K562 (cell line): ENCODE measurements at regions not wholly inside any gene's neighbourhood (a gene's known extent, or its start where the extent isn't known, plus 50 kb on each side); places are given as distances from the start of the nearest gene placed in this dataset.

Experiments
- ATAC-seq: fragments of 200-7000 bp; cut with Tn5 transposase; 3 replicates; pipeline ENCODE4 v1.9.1; 2020; ENCODE audit warnings: moderate library complexity
- BruUV-seq: library from RNA; stranded (reverse); fragments of 400-500 nt; replicated peaks from 2 replicates; lab custom pipeline; 2021; lab: Mats Ljungman, UMichigan
- CTCF ChIA-PET: fragments of 300-600 bp; formaldehyde crosslinking; extraction: SDS; loops from one replicate; lab custom pipeline; 2021; ENCODE audit warnings: low intra/inter-chr PET ratio; lab: Yijun Ruan, JAX
- POLR2A ChIA-PET: fragments of 300-600, 350-650 bp; sonication (Branson Sonifier 250); formaldehyde crosslinking; extraction: SDS; loops from one replicate; lab custom pipeline; 2021; ENCODE audit warnings: antibody characterized with exemption, inconsistent platforms; lab: Yijun Ruan, JAX
- DNase-seq, 4 experiments: peaks; one replicate each; pipeline versions ENCODE4 v3.0.0 to v3.0.0-alpha.2; 2011 to 2018; ENCODE audit warnings: low spot score in 3 of 4, mixed read lengths in 3 of 4; ENCODE audit errors: extremely low read depth in 1 of 4
- FAIRE-seq: peaks from 2 replicates; lab custom pipeline; 2011; peaks lifted over from hg19 to GRCh38; lab: Jason Lieb, UNC
- H2AFZ ChIP-seq: 2 replicates; pipeline ENCODE4 v1.6.0; 2011; ENCODE audit warnings: low read depth, low read length, control low read depth, inconsistent platforms
- H3K27ac ChIP-seq: fragments of 200-600 bp; 3 replicates; pipeline ENCODE4 v1.8.0; 2011; ENCODE audit warnings: low read depth, mild to moderate bottlenecking, control low read depth, inconsistent platforms, low read length, moderate library complexity, mixed read lengths; ENCODE audit errors: extremely low read depth
- H3K27me3 ChIP-seq, 2 experiments: fragments of 300-600 bp in 1 of 2; 2 replicates in 1 of 2; 3 replicates in 1 of 2; pipeline versions ENCODE4 v1.6.0 to v1.8.0; 2011; ENCODE audit warnings: inconsistent platforms in 2 of 2, low read length in 2 of 2, mild to moderate bottlenecking in 1 of 2, mixed read lengths in 1 of 2, moderate library complexity in 1 of 2; ENCODE audit not compliant: control insufficient read depth in 2 of 2, insufficient read depth in 2 of 2
- H3K36me3 ChIP-seq: fragments of 300-600 bp; 3 replicates; pipeline ENCODE4 v1.8.0; 2011; ENCODE audit warnings: mild to moderate bottlenecking, low read length, inconsistent platforms; ENCODE audit not compliant: control insufficient read depth, insufficient read depth
- H3K4me1 ChIP-seq, 2 experiments: fragments of 200-600 bp in 1 of 2; replicated peaks in 1 of 2; 2 replicates in 1 of 2; 3 replicates in 1 of 2; pipeline versions ENCODE4 v1.5.1 to v1.8.0; 2011; ENCODE audit warnings: inconsistent platforms in 2 of 2, low read length in 2 of 2, mild to moderate bottlenecking in 1 of 2, mixed read lengths in 1 of 2, moderate library complexity in 1 of 2; ENCODE audit not compliant: control insufficient read depth in 2 of 2, insufficient read depth in 2 of 2
- H3K4me2 ChIP-seq: 2 replicates; pipeline ENCODE4 v1.6.1; 2011; ENCODE audit warnings: low read length, control low read depth, inconsistent platforms, mixed read lengths; ENCODE audit not compliant: insufficient read depth
- H3K4me3 ChIP-seq: fragments of 200-600 bp; sonication (generic), shearing (Covaris generic); 2 replicates; pipeline ENCODE4 v1.5.1; 2016; ENCODE audit warnings: control low read depth, inconsistent platforms
- H3K79me2 ChIP-seq: fragments of 200-600 bp; 3 replicates; pipeline ENCODE4 v1.8.0; 2011; ENCODE audit warnings: low read length, inconsistent platforms; ENCODE audit not compliant: control insufficient read depth, insufficient read depth
- H3K9ac ChIP-seq, 2 experiments: 2 replicates each; pipeline versions ENCODE4 v1.6.0 to v1.6.1; 2011; ENCODE audit warnings: low read depth in 2 of 2, low read length in 2 of 2, control low read depth in 1 of 2, inconsistent platforms in 1 of 2, mild to moderate bottlenecking in 1 of 2, mixed read lengths in 1 of 2; ENCODE audit not compliant: insufficient read depth in 1 of 2
- H3K9me1 ChIP-seq: one replicate; pipeline ENCODE4 v1.6.0; 2011; ENCODE audit warnings: inconsistent platforms, mild to moderate bottlenecking, low read length, moderate library complexity; ENCODE audit not compliant: control insufficient read depth, insufficient read depth
- H3K9me3 ChIP-seq: replicated peaks from 2 replicates; pipeline ENCODE4 v1.5.1; 2011; ENCODE audit warnings: low read depth, low read length, inconsistent platforms; ENCODE audit not compliant: control insufficient read depth, insufficient read depth
- H4K20me1 ChIP-seq: replicated peaks from 2 replicates; pipeline ENCODE4 v1.6.1; 2011; ENCODE audit warnings: low read length, inconsistent platforms, mixed read lengths; ENCODE audit not compliant: control insufficient read depth, insufficient read depth
- AFF1 ChIP-seq, 2 experiments: fragments of 450-650 bp; IDR thresholded peaks; 2 replicates each; pipeline ENCODE4 v1.6.1; 2018; ENCODE audit warnings: mild to moderate bottlenecking in 2 of 2, low read depth in 1 of 2; ENCODE audit not compliant: partially characterized antibody in 2 of 2
- BRD4 ChIP-seq: fragments of 200-600 bp; sonication (generic); IDR thresholded peaks from 2 replicates; pipeline ENCODE4 v1.6.1; 2017; ENCODE audit warnings: inconsistent platforms
- CHD1 ChIP-seq: fragments of 200-600 bp; sonication (generic); IDR thresholded peaks from one replicate; pipeline ENCODE4 v1.6.1; 2012; ENCODE audit warnings: mild to moderate bottlenecking, moderate library complexity, low read length, inconsistent platforms
- FOXJ2 ChIP-seq: fragments of 200-800 bp; sonication (Bioruptor generic); IDR thresholded peaks from 2 replicates; pipeline ENCODE4 v1.6.1; 2016; ENCODE audit warnings: missing genetic modification characterization, missing compliant biosample characterization
- HIVEP1 ChIP-seq: fragments of 250-450 bp; sonication (Bioruptor Pico); IDR thresholded peaks from 2 replicates; pipeline ENCODE4 v1.4.0; 2020; ENCODE audit warnings: mild to moderate bottlenecking
- JUND ChIP-seq, 2 experiments: IDR thresholded peaks; 2 replicates in 1 of 2; 3 replicates in 1 of 2; pipeline ENCODE4 v1.6.1; 2011; ENCODE audit warnings: borderline replicate concordance in 2 of 2, low read depth in 2 of 2, low read length in 2 of 2, improper control_type of control experiment in 1 of 2, missing biosample characterization in 1 of 2, missing genetic modification characterization in 1 of 2, missing genetic modification reagents in 1 of 2
- MAFK ChIP-seq: IDR thresholded peaks from 2 replicates; pipeline ENCODE4 v1.6.1; 2011; ENCODE audit warnings: low read length, improper control_type of control experiment
- MYNN ChIP-seq, 2 experiments: sonication (generic); formaldehyde crosslinking in 1 of 2; IDR thresholded peaks; 2 replicates each; pipeline versions ENCODE4 v1.5.0 to v1.6.1; 2016 to 2020; ENCODE audit warnings: antibody characterized with exemption in 1 of 2, missing genetic modification reagents in 1 of 2
- PTRF ChIP-seq: fragments of 450-650 bp; IDR thresholded peaks from 2 replicates; pipeline ENCODE4 v1.6.1; 2016; ENCODE audit warnings: mild to moderate bottlenecking, missing genetic modification characterization, missing compliant biosample characterization
- RFX7 ChIP-seq: fragments of 250-450 bp; sonication (Bioruptor Pico); IDR thresholded peaks from 2 replicates; pipeline ENCODE4 v1.5.1; 2021; ENCODE audit warnings: mild to moderate bottlenecking
- RUNX1 ChIP-seq: sonication (generic); IDR thresholded peaks from 2 replicates; pipeline ENCODE4 v1.6.1; 2016; ENCODE audit warnings: antibody characterized with exemption, low read depth
- SREBF2 ChIP-seq: sonication (generic); formaldehyde crosslinking; IDR thresholded peaks from 2 replicates; pipeline ENCODE4 v1.4.0; 2020; ENCODE audit warnings: mild to moderate bottlenecking, missing genetic modification reagents
- ZFPM2 ChIP-seq: fragments of 250-450 bp; sonication (Bioruptor Pico); IDR thresholded peaks from 2 replicates; pipeline ENCODE4 v1.5.1; 2022; ENCODE audit warnings: mild to moderate bottlenecking
- ZNF583 ChIP-seq: fragments of 250-450 bp; sonication (Bioruptor Pico); IDR thresholded peaks from 2 replicates; pipeline ENCODE4 v1.4.0; 2020
- ZNF79 ChIP-seq: fragments of 250-450 bp; sonication (Bioruptor Pico); IDR thresholded peaks from 2 replicates; pipeline ENCODE4 v1.4.0; 2020; ENCODE audit warnings: low read depth, mild to moderate bottlenecking, moderate library complexity
- WGBS: fragments of 100-300 bp; shearing (Covaris generic); methylation state at CpG from one replicate; pipeline ENCODE4 v1.1.6; 2016; ENCODE audit warnings: low coverage, mixed read lengths; ENCODE audit not compliant: insufficient coverage; ENCODE audit errors: missing lambda C conversion rate; 5-methylcytosine and 5-hydroxymethylcytosine counted together
- in situ Hi-C: fragments of 300-500 bp; cut with MboI; formaldehyde crosslinking; loops from 4 replicates; pipeline ENCODE4 v1.15.0; 2018; ENCODE audit warnings: inconsistent platforms, mixed read lengths
- intact Hi-C: fragments of 100-400 bp; cut with micrococcal nuclease; formaldehyde crosslinking; loops from 2 replicates; pipeline ENCODE4 v1.14.2; 2022

GRCh38 chr6:1045239-1045638 is 266.7 kb upstream of the FOXQ1 start:
- POLR2A ChIA-PET: no interaction called here
- no peak overlapping the region for H3K4me2 ChIP-seq
- H3K9me3 ChIP-seq: no peaks in the 10 kb centered on the region
- peaks cover 18 to 26% of the 10 kb centered on the region in 2 experiments; a peak in 4 of 5 replicates for H3K27me3 ChIP-seq
- FAIRE-seq (no peak), ATAC-seq (no peak)
- 0% methylated on average over 2 of the region's 2 CpGs for WGBS
- no peak overlapping the region for H3K9ac ChIP-seq
- H3K4me1 ChIP-seq: no peaks in the 10 kb centered on the region
- H4K20me1 ChIP-seq: no peaks in the 10 kb centered on the region
- CTCF ChIA-PET: no interaction called here
- H3K36me3 ChIP-seq: no peaks in the 10 kb centered on the region
- in situ Hi-C loops: no loop called here
- TF ChIP-seq ZNF79 (CRISPR knock-in tag): no peak
- TF ChIP-seq SREBF2 (CRISPR knock-in tag): no peak
- no peak for TF ChIP-seq ZFPM2
- no peak for TF ChIP-seq CHD1
- TF ChIP-seq ZNF583 (CRISPR knock-in tag): no peak
- no peak for TF ChIP-seq RUNX1
- no peak for TF ChIP-seq AFF1 (IDR thresholded peaks at IDR 0.05; ENCODE audit: low read depth in 1 of 2, partially characterized antibody in 2 of 2)
- no peak for TF ChIP-seq MYNN (IDR thresholded peaks at IDR 0.05)
- no peak for TF ChIP-seq MYNN (CRISPR knock-in tag; IDR thresholded peaks at IDR 0.05)
- TF ChIP-seq FOXJ2 (tag): no peak
- TF ChIP-seq PTRF (tag): no peak
- TF ChIP-seq MAFK: no peak
- TF ChIP-seq BRD4: no peak
- no peak for TF ChIP-seq HIVEP1 (CRISPR knock-in tag)
- TF ChIP-seq JUND (IDR thresholded peaks at IDR 0.05; ENCODE audit: borderline replicate concordance, low read depth, low read length): no peak
- no peak for TF ChIP-seq JUND (tag; IDR thresholded peaks at IDR 0.05; ENCODE audit: borderline replicate concordance, low read depth, low read length)
- no peak for TF ChIP-seq RFX7 (CRISPR knock-in tag)
- TF ChIP-seq, all 486 proteins: peak for 0
- Histone ChIP-seq H2AFZ (no peak overlapping the region), H3K9me1 (no peaks in the 10 kb centered on the region), H3K79me2 (no peaks in the 10 kb centered on the region), H3K4me3 (no peak overlapping the region), H3K27ac (no peak overlapping the region)
- no TSS peak for BruUV-seq
- DNase-seq: no peak
- intact Hi-C loops: no loop called here
